GM12878 (cell line): ENCODE measurements at regions not wholly inside any gene's neighbourhood (a gene's known extent, or its start where the extent isn't known, plus 50 kb on each side); places are given as distances from the start of the nearest gene placed in this dataset.
"Not testable (repeated sequence)": the region's sequence is repeated elsewhere in the genome, so short reads cannot be mapped to it uniquely, and the experiment has no call there.

Source experiments
- ATAC-seq: fragments of 200-7000 bp; cut with Tn5 transposase; 3 replicates; pipeline ENCODE4 v1.9.1; 2020; ENCODE audit warnings: mild to moderate bottlenecking, moderate library complexity
- BruUV-seq: library from RNA; stranded (reverse); fragments of 400-500 nt; replicated peaks from 2 replicates; lab custom pipeline; 2021; lab: Mats Ljungman, UMichigan
- CTCF ChIA-PET: fragments of 300-600 bp; sonication (Branson Sonifier 250); formaldehyde crosslinking; extraction: SDS; loops from one replicate; lab custom pipeline; 2021; ENCODE audit warnings: inconsistent platforms; lab: Yijun Ruan, JAX
- POLR2A ChIA-PET: fragments of 350-600 bp; formaldehyde crosslinking; extraction: SDS; loops from one replicate; lab custom pipeline; 2021; ENCODE audit warnings: inconsistent platforms; lab: Charles Lee
- RAD21 ChIA-PET: fragments of 300-600 bp; sonication (Branson Sonifier 250); formaldehyde crosslinking; loops from one replicate; lab custom pipeline; 2023; ENCODE audit warnings: antibody characterized with exemption; ENCODE audit not compliant: unreplicated experiment; lab: Charles Lee
- SMC1A ChIA-PET: fragments of 300-600 bp; sonication (Branson Sonifier 250); formaldehyde crosslinking; loops from one replicate; lab custom pipeline; 2023; ENCODE audit not compliant: unreplicated experiment, uncharacterized antibody; lab: Charles Lee
- DNase-seq: peaks from one replicate; pipeline ENCODE4 v3.0.0-alpha.2; 2011; ENCODE audit warnings: low read depth, low spot score
- FAIRE-seq: peaks from 3 replicates; lab custom pipeline; 2011; peaks lifted over from hg19 to GRCh38; lab: Jason Lieb, UNC
- H2AFZ ChIP-seq: 2 replicates; pipeline ENCODE4 v1.6.0; 2011; ENCODE audit warnings: low read depth, low read length, control low read depth; ENCODE audit not compliant: control insufficient read depth
- H3K27ac ChIP-seq: 2 replicates; pipeline ENCODE4 v1.5.1; 2011; ENCODE audit warnings: control low read depth; ENCODE audit not compliant: control insufficient read depth, insufficient read depth
- H3K27me3 ChIP-seq, 2 experiments: replicated peaks in 1 of 2; 2 replicates each; pipeline versions ENCODE4 v1.6.0 to v1.6.1; 2011; ENCODE audit warnings: low read length in 1 of 2; ENCODE audit not compliant: control insufficient read depth in 2 of 2, insufficient read depth in 2 of 2
- H3K36me3 ChIP-seq, 2 experiments: 2 replicates each; pipeline ENCODE4 v1.5.1; 2011; ENCODE audit warnings: low read length in 1 of 2; ENCODE audit not compliant: control insufficient read depth in 2 of 2, insufficient read depth in 2 of 2
- H3K4me1 ChIP-seq: 2 replicates; pipeline ENCODE4 v1.6.1; 2011; ENCODE audit warnings: mild to moderate bottlenecking, low read length, moderate library complexity, mixed read lengths; ENCODE audit not compliant: control insufficient read depth, insufficient read depth
- H3K4me2 ChIP-seq: 2 replicates; pipeline ENCODE4 v1.6.0; 2011; ENCODE audit warnings: control low read depth; ENCODE audit not compliant: control insufficient read depth, insufficient read depth
- H3K4me3 ChIP-seq: fragments of 200-600 bp; sonication (generic); 2 replicates; pipeline ENCODE4 v1.5.1; 2016
- H3K79me2 ChIP-seq: 2 replicates; pipeline ENCODE4 v1.6.0; 2011; ENCODE audit warnings: low read length; ENCODE audit not compliant: control insufficient read depth, insufficient read depth
- H3K9ac ChIP-seq: 2 replicates; pipeline ENCODE4 v1.8.0; 2011; ENCODE audit warnings: low read length, control low read depth, mixed read lengths; ENCODE audit not compliant: control insufficient read depth, insufficient read depth
- H3K9me3 ChIP-seq: replicated peaks from 3 replicates; pipeline ENCODE4 v1.5.1; 2011; ENCODE audit warnings: mild to moderate bottlenecking, low read length; ENCODE audit not compliant: control insufficient read depth, insufficient read depth
- H4K20me1 ChIP-seq: 2 replicates; pipeline ENCODE4 v1.6.0; 2011; ENCODE audit not compliant: control insufficient read depth, insufficient read depth
- WGBS: methylation state at CpG from one replicate; pipeline ENCODE4 v1.1.6; 2016; ENCODE audit warnings: low lambda C conversion rate; ENCODE audit not compliant: insufficient replicate concordance, insufficient coverage; ENCODE audit errors: missing lambda C conversion rate; 5-methylcytosine and 5-hydroxymethylcytosine counted together
- in situ Hi-C: fragments of 300-500 bp; cut with MboI; formaldehyde crosslinking; loops from 9 replicates; pipeline ENCODE4 v1.14.3; 2018; ENCODE audit warnings: mixed read lengths
- intact Hi-C: fragments of 100-400 bp; cut with micrococcal nuclease; formaldehyde crosslinking; loops from one replicate; pipeline ENCODE4 v1.14.2; 2022; ENCODE audit not compliant: unreplicated experiment

- H3K9ac ChIP-seq, RAD21 ChIA-PET, CTCF ChIA-PET, H3K4me2 ChIP-seq, H3K36me3 ChIP-seq, in situ Hi-C loops, H3K4me3 ChIP-seq, H3K79me2 ChIP-seq, POLR2A ChIA-PET, H4K20me1 ChIP-seq, BruUV-seq, H3K4me1 ChIP-seq, SMC1A ChIA-PET, DNase-seq, FAIRE-seq, H3K27me3 ChIP-seq, H2AFZ ChIP-seq, ATAC-seq, H3K27ac ChIP-seq, intact Hi-C loops, H3K9me3 ChIP-seq: not testable (repeated sequence)
- WGBS = 6% methylated on average over 4 of the region's 4 CpGs
Measured at GRCh38 chr2:95671171-95671570, 79.4 kb downstream of the TRIM43 start.

GRCh38 chr2:95671992-95672391, 80.2 kb downstream of the TRIM43 start:
- H3K27me3 ChIP-seq, H3K4me1 ChIP-seq, H3K27ac ChIP-seq, RAD21 ChIA-PET, DNase-seq, ATAC-seq, H3K4me3 ChIP-seq, SMC1A ChIA-PET, POLR2A ChIA-PET, H2AFZ ChIP-seq, H3K79me2 ChIP-seq, H3K9ac ChIP-seq, intact Hi-C loops, FAIRE-seq, CTCF ChIA-PET, H3K36me3 ChIP-seq, in situ Hi-C loops, BruUV-seq, H3K9me3 ChIP-seq, H3K4me2 ChIP-seq, H4K20me1 ChIP-seq: not testable (repeated sequence)
- 25% methylated on average over 1 of the region's 1 CpG for WGBS

- H3K9ac ChIP-seq, FAIRE-seq, H3K27me3 ChIP-seq, CTCF ChIA-PET, H3K36me3 ChIP-seq, H2AFZ ChIP-seq, H3K27ac ChIP-seq, BruUV-seq, H3K4me2 ChIP-seq, ATAC-seq, H4K20me1 ChIP-seq, POLR2A ChIA-PET, H3K79me2 ChIP-seq, DNase-seq, H3K9me3 ChIP-seq, H3K4me3 ChIP-seq, intact Hi-C loops, in situ Hi-C loops, SMC1A ChIA-PET, H3K4me1 ChIP-seq, RAD21 ChIA-PET: not testable (repeated sequence)
- WGBS = 0% methylated on average over 1 of the region's 1 CpG
Measured at GRCh38 chr2:95672500-95672899, 80.7 kb downstream of the TRIM43 start.
